Endothelial cell of umbilical vein (primary cell): ENCODE measurements at regions not wholly inside any gene's neighbourhood (a gene's known extent, or its start where the extent isn't known, plus 50 kb on each side); places are given as distances from the start of the nearest gene placed in this dataset.

ENCODE experiments used
- BruUV-seq: library from RNA; stranded (reverse); fragments of 400-500 nt; replicated peaks from 2 replicates; lab custom pipeline; 2021; lab: Mats Ljungman, UMichigan
- CTCF ChIA-PET: fragments of 300-600, 350-600 bp; sonication (Branson Sonifier 250); formaldehyde crosslinking; loops from one replicate; lab custom pipeline; 2021; ENCODE audit warnings: antibody characterized with exemption, inconsistent platforms; lab: Charles Lee
- POLR2A ChIA-PET: fragments of 300-600, 350-600 bp; sonication (Branson Sonifier 250); formaldehyde crosslinking; loops from one replicate; lab custom pipeline; 2021; ENCODE audit warnings: antibody characterized with exemption, inconsistent platforms; lab: Charles Lee
- DNase-seq: peaks from one replicate; pipeline ENCODE4 v3.0.0-alpha.2; 2011; ENCODE audit warnings: low read depth, low spot score
- FAIRE-seq: peaks from 2 replicates; lab custom pipeline; 2011; peaks lifted over from hg19 to GRCh38; lab: Jason Lieb, UNC
- H2AFZ ChIP-seq: 2 replicates; pipeline ENCODE4 v1.6.0; 2012; ENCODE audit warnings: low read depth, low read length, control low read depth, inconsistent platforms
- H3K27ac ChIP-seq: 2 replicates; pipeline ENCODE4 v1.5.1; 2011; ENCODE audit warnings: low read depth, mild to moderate bottlenecking, control low read depth, low read length, moderate library complexity; ENCODE audit not compliant: insufficient read depth
- H3K27me3 ChIP-seq, 2 experiments: 2 replicates each; pipeline versions ENCODE4 v1.6.0 to v1.6.1; 2011; ENCODE audit warnings: low read length in 2 of 2, mixed read lengths in 1 of 2; ENCODE audit not compliant: control insufficient read depth in 2 of 2, insufficient read depth in 2 of 2
- H3K36me3 ChIP-seq, 2 experiments: 2 replicates in 1 of 2; 3 replicates in 1 of 2; pipeline ENCODE4 v1.5.1; 2011; ENCODE audit warnings: low read length in 2 of 2, mild to moderate bottlenecking in 1 of 2, moderate library complexity in 1 of 2; ENCODE audit not compliant: control insufficient read depth in 2 of 2, insufficient read depth in 2 of 2; ENCODE audit errors: extremely low read depth in 1 of 2
- H3K4me1 ChIP-seq: 3 replicates; pipeline ENCODE4 v1.5.1; 2011; ENCODE audit warnings: mild to moderate bottlenecking, low read length; ENCODE audit not compliant: control insufficient read depth, insufficient read depth; ENCODE audit errors: extremely low read depth
- H3K4me2 ChIP-seq: 2 replicates; pipeline ENCODE4 v1.6.1; 2011; ENCODE audit warnings: low read length, control low read depth, mixed read lengths; ENCODE audit not compliant: insufficient read depth
- H3K4me3 ChIP-seq, 3 experiments: fragments of 200-600 bp in 1 of 3; sonication (generic), shearing (Covaris generic) in 1 of 3; replicated peaks in 1 of 3; 2 replicates each; pipeline ENCODE4 v1.5.1; 2011 to 2016; ENCODE audit warnings: control low read depth in 3 of 3, low read length in 3 of 3, mild to moderate bottlenecking in 2 of 3, inconsistent platforms in 1 of 3, low read depth in 1 of 3, moderate library complexity in 1 of 3; ENCODE audit not compliant: insufficient read depth in 1 of 3
- H3K79me2 ChIP-seq: 2 replicates; pipeline ENCODE4 v1.6.0; 2012; ENCODE audit warnings: low read length, inconsistent platforms; ENCODE audit not compliant: control insufficient read depth, insufficient read depth
- H3K9ac ChIP-seq: replicated peaks from 2 replicates; pipeline ENCODE3; 2011; ENCODE audit warnings: low read length, control low read depth; ENCODE audit not compliant: insufficient read depth; ENCODE audit errors: extremely low read depth
- H3K9me1 ChIP-seq: replicated peaks from 3 replicates; pipeline ENCODE4 v1.6.0; 2011; ENCODE audit warnings: mild to moderate bottlenecking, low read length; ENCODE audit not compliant: control insufficient read depth, insufficient read depth; ENCODE audit errors: extremely low read depth
- H3K9me3 ChIP-seq: replicated peaks from 2 replicates; pipeline ENCODE4 v1.5.1; 2012; ENCODE audit warnings: low read length, inconsistent platforms; ENCODE audit not compliant: control insufficient read depth, insufficient read depth
- H4K20me1 ChIP-seq: replicated peaks from 2 replicates; pipeline ENCODE3; 2011; ENCODE audit warnings: mild to moderate bottlenecking, low read length; ENCODE audit not compliant: control insufficient read depth, insufficient read depth; ENCODE audit errors: extremely low read depth
- EZH2 ChIP-seq: IDR thresholded peaks from 2 replicates; pipeline ENCODE4 v1.6.1; 2012; ENCODE audit warnings: borderline replicate concordance, low read depth, mild to moderate bottlenecking, moderate library complexity, low read length, inconsistent platforms; ENCODE audit not compliant: severe bottlenecking
- FOS ChIP-seq: IDR thresholded peaks from 2 replicates; pipeline ENCODE4 v1.6.1; 2011; ENCODE audit warnings: mild to moderate bottlenecking, low read length, moderate library complexity, borderline replicate concordance; ENCODE audit not compliant: insufficient read depth
- GATA2 ChIP-seq: IDR thresholded peaks from 2 replicates; pipeline ENCODE4 v1.7.0; 2011; ENCODE audit warnings: low read depth, mild to moderate bottlenecking, moderate library complexity, mixed read lengths, low read length; ENCODE audit not compliant: insufficient read length, insufficient read depth
- JUN ChIP-seq: IDR thresholded peaks from 2 replicates; pipeline ENCODE4 v1.6.1; 2011; ENCODE audit warnings: borderline replicate concordance, low read depth; ENCODE audit not compliant: insufficient read length, insufficient read depth
- MYC ChIP-seq: IDR thresholded peaks from one replicate; pipeline ENCODE4 v1.6.1; 2011; ENCODE audit warnings: mild to moderate bottlenecking, low read depth, low read length
- POLR2A ChIP-seq: IDR thresholded peaks from 2 replicates; pipeline ENCODE4 v1.6.1; 2012; ENCODE audit warnings: low read depth, mild to moderate bottlenecking, control low read depth, low read length
- POLR2AphosphoS5 ChIP-seq: IDR thresholded peaks from 2 replicates; pipeline ENCODE4 v1.6.1; 2012; ENCODE audit warnings: low read depth, mild to moderate bottlenecking, control low read depth, low read length, moderate library complexity; ENCODE audit not compliant: insufficient read depth
- dilution Hi-C: fragments of 300-500 bp; cut with MboI; formaldehyde crosslinking; loops from one replicate; pipeline ENCODE4 v1.15.0; 2019; ENCODE audit warnings: low sequenced_read_pairs; ENCODE audit not compliant: extremely low pct_ligation_motif_present
- intact Hi-C: fragments of 100-400 bp; cut with micrococcal nuclease; formaldehyde crosslinking; loops from one replicate; pipeline ENCODE4 v1.10.0; 2022
- TF ChIP-seq, protein P1 (sequence below), 2 donors: IDR thresholded peaks; 1 replicate in 1 of 2; 2 replicates in 1 of 2; pipeline ENCODE4 v1.5.1; 2011; ENCODE audit warnings: low read length in 2 of 2, mild to moderate bottlenecking in 2 of 2, moderate library complexity in 2 of 2, control low read depth in 1 of 2, inconsistent platforms in 1 of 2, low read depth in 1 of 2; ENCODE audit not compliant: insufficient read depth in 1 of 2; ENCODE audit errors: extremely low read depth in 1 of 2
- TF ChIP-seq, protein P2 (sequence below): IDR thresholded peaks from 2 replicates; pipeline ENCODE4 v1.6.1; 2011; ENCODE audit not compliant: insufficient read depth, insufficient read length

DNA sequence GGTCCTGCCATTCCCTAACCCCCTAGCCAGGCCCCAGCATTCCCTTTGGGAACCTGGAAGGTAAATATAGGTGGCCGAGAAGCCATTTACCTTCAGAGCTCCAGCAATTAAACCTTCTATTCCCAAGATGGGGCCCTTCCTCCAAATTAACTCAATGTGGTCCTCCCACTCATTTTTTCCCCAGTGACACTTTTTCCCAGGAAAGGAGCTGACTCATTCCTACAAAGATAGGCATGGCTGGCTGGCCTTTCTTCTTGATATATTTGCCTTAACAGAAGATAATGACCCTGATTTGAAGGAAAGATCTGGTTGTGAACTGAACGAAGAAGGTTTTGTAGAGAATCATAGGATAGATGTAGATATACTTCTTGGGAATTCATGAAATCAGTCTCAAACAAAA is 279.0 kb upstream of the VEPH1 start:
- BruUV-seq: no TSS peak
- H2AFZ ChIP-seq: no peak overlapping the region
- CTCF ChIA-PET: no interaction called here
- no peaks in the 10 kb centered on the region for H3K79me2 ChIP-seq
- no peaks in the 10 kb centered on the region for H3K9me1 ChIP-seq
- dilution Hi-C loops: no loop called here
- H3K36me3 ChIP-seq: no peaks in the 10 kb centered on the region
- H3K4me1 ChIP-seq: no peaks in the 10 kb centered on the region
- FAIRE-seq (no peak), DNase-seq (no peak)
- H3K4me3 ChIP-seq: no peak overlapping the region
- POLR2A ChIA-PET: no interaction called here
- no peak overlapping the region for H3K4me2 ChIP-seq
- H3K9ac ChIP-seq: no peak overlapping the region
- no peaks in the 10 kb centered on the region for H3K9me3 ChIP-seq
- TF ChIP-seq POLR2A (no peak), MYC (no peak), JUN (no peak), GATA2 (no peak), FOS (no peak), POLR2AphosphoS5 (no peak), EZH2 (no peak)
- TF ChIP-seq, protein P1, sequence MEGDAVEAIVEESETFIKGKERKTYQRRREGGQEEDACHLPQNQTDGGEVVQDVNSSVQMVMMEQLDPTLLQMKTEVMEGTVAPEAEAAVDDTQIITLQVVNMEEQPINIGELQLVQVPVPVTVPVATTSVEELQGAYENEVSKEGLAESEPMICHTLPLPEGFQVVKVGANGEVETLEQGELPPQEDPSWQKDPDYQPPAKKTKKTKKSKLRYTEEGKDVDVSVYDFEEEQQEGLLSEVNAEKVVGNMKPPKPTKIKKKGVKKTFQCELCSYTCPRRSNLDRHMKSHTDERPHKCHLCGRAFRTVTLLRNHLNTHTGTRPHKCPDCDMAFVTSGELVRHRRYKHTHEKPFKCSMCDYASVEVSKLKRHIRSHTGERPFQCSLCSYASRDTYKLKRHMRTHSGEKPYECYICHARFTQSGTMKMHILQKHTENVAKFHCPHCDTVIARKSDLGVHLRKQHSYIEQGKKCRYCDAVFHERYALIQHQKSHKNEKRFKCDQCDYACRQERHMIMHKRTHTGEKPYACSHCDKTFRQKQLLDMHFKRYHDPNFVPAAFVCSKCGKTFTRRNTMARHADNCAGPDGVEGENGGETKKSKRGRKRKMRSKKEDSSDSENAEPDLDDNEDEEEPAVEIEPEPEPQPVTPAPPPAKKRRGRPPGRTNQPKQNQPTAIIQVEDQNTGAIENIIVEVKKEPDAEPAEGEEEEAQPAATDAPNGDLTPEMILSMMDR (IDR thresholded peaks at IDR 0.05; ENCODE audit: extremely low read depth in 1 of 2, insufficient read depth in 1 of 2, low read depth in 1 of 2, low read length in 2 of 2): no peak
- TF ChIP-seq, protein P2, sequence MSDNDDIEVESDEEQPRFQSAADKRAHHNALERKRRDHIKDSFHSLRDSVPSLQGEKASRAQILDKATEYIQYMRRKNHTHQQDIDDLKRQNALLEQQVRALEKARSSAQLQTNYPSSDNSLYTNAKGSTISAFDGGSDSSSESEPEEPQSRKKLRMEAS: no peak
- intact Hi-C loops: no loop called here
- H4K20me1 ChIP-seq: no peaks in the 10 kb centered on the region
- H3K27me3 ChIP-seq: no peaks in the 10 kb centered on the region
- no peak overlapping the region for H3K27ac ChIP-seq
